HG03354 (cell line): ENCODE measurements at regions not wholly inside any gene's neighbourhood (a gene's known extent, or its start where the extent isn't known, plus 50 kb on each side); places are given as distances from the start of the nearest gene placed in this dataset.
A peak's percentile ranks its signal among the peaks of the same experiment; 100 is the strongest.

Experiments
- ATAC-seq: cut with Tn5 transposase; IDR thresholded peaks from one replicate; pipeline ENCODE4 v1.9.1; 2021; ENCODE audit warnings: mild to moderate bottlenecking; ENCODE audit not compliant: unreplicated experiment, poor library complexity, severe bottlenecking

- ATAC-seq: no peak
Observed at GRCh38 chr15:95288626-95289025, 1041.9 kb upstream of the NR2F2 start.

DNA sequence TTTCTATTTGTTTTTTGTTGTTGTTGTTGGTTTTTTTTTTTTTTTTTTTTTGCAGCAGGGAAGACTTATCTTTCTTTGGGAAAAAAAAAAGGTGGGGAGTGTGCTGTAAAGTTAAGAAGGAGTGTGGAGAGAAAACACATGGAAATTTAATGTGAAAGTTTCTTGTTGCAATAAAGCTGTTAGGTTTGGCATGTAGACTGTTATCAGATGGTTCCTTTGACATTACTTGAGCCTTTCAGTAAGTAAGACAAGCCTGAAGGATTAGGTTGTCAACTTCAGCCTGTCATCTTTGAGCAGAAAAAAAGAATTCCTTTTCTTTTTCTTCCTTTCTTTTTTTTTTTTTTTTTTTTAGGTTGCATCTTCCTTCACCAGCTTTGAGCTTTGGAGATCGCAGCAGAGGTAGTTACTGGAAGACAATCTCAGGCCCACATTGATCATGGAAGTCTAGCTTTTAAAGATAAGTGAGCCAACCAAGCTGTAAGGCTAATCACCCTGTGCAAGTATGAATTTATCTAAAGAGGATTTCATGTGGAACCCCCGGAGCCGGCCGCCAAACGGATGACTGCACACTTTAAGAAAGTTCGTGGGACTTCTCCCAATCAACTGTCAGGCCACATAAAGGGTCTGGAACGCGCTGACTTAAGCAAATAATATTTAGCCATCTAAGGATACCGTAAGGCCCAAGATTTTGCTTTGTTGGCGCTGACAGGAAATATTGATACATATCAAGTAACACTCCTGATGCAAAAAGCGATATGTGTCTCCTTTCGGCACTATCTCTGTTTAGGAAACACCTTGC lies 1040.1 kb upstream of the NR2F2 start:
- ATAC-seq: no peak

- ATAC-seq: peak; percentile 73
Observed at GRCh38 chr15:95291898-95292472, 1038.5 kb upstream of the NR2F2 start.

GRCh38 chr15:95292785-95293450 lies 1037.6 kb upstream of the NR2F2 start:
- ATAC-seq: no peak

DNA sequence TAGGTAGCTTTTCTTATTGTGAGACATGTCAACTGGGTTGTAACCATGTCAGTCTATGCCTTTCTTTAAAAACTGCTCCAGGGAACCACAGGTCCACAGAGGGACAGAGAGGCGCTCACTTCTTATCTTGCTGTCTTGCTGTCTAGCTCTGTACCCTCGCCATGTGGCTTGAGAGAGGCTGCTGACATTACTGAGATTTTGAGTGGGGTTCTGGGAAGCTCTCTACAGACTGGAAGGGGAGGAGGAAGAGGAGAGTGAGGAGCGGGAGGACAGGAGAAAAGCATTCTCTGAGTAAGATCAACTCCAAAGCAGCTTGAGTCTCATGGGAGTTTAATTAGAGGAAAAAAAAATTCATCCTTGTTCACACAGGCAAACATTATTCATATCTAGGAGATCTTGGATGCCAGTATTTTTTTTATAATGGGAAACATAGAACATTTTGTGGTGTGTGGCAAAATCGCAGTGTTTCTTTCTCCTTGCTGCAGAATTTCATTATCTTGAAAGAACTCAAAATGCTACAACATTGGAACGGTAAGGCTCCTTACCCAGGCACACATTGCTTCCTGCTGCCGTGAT lies 1037.0 kb upstream of the NR2F2 start:
- no peak for ATAC-seq

- no peak for ATAC-seq
Observed at GRCh38 chr15:95295363-95295762, 1035.1 kb upstream of the NR2F2 start.

GRCh38 chr15:95295896-95296625 lies 1034.4 kb upstream of the NR2F2 start:
- no peak for ATAC-seq

GRCh38 chr15:95296643-95297042 lies 1033.9 kb upstream of the NR2F2 start:
- ATAC-seq: no peak

- ATAC-seq: no peak
Observed at GRCh38 chr15:95298729-95299128, 1031.8 kb upstream of the NR2F2 start.

DNA sequence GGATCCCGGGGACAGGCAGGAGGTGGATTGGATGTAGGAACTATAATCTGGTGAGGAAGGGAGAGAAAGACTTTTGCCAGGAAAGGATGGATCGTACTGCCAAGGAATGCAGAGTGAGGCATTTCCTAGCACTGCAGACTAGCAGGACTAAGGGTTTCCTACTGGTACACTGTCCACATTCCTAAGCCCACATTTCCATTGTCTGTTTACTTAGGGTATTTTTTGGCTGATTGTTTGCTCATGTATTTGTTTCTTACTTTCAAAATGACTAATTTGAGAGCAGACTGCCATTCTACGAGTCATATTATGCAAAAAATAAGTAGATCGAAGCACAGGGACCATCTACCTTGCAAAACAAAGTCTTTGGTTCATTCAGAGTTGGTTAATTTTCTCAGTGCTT lies 1029.5 kb upstream of the NR2F2 start:
- ATAC-seq: no peak

GRCh38 chr15:95302206-95302605 lies 1028.3 kb upstream of the NR2F2 start:
- no peak for ATAC-seq

- no peak for ATAC-seq
Observed at GRCh38 chr15:95302809-95303208, 1027.7 kb upstream of the NR2F2 start.

DNA sequence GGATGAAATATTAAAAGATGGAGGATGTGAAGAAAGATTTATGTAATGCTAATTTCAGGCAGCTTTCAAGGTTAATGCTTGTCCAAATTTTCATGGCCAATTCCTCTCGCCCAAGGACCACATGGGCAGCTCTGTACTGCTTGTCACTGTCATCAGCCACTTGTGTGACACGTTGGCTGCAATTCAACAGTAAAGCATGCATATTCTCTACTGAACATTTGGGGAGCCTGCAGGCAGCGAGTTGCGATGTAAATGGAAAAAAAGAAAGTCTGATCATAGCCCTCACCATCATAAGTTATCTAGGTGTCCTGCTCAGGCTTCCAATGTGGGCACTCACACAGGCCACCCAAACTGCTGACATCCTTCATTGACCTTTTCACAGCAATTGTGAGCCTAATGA lies 1026.8 kb upstream of the NR2F2 start:
- no peak for ATAC-seq

GRCh38 chr15:95304151-95304946 lies 1026.2 kb upstream of the NR2F2 start:
- no peak for ATAC-seq

GRCh38 chr15:95304947-95305400 lies 1025.5 kb upstream of the NR2F2 start:
- no peak for ATAC-seq

DNA sequence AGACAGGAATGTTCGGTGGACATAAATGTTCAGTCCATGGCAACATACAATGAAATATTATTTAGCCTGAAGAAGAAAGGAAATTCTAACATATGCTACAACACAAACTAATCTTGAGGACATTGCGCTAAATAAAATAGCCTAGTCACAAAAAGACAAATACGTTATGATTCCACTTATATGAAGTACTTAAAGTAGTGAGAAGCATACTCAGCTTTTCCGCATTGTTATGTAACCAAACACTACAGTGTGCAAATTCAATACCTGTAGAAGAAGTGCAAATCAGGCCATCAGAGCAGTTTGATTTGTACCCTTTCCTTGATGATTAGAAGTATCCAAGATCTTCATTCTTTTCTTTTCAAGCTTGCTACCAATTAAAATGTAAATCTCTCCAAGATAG lies 1023.4 kb upstream of the NR2F2 start:
- ATAC-seq: no peak

- no peak for ATAC-seq
Observed at GRCh38 chr15:95319242-95319641, 1011.3 kb upstream of the NR2F2 start.

- no peak for ATAC-seq
Observed at GRCh38 chr15:95323796-95324195, 1006.7 kb upstream of the NR2F2 start.

DNA sequence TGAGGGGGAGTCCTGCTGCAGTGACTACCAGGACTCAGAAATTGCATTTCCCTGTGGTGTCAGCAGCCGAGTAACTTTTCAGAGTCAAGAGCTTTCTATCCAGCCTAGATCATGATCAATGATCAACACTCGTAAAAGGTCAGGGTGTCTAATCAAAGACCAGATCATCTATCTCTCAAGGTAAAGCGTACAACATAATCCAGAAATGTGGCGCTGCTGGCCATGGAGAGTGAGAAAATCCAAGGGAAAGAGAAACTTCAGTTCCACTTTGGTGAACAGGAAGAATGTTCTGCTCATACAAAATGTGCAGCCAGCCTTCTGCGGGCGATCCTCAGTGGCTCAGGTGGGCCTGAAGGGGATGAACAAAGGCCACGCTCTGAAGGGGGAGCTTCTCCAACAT lies 1005.8 kb upstream of the NR2F2 start:
- ATAC-seq: no peak
